Body of pancreas (tissue), 4 donors: ENCODE measurements at regions not wholly inside any gene's neighbourhood (a gene's known extent, or its start where the extent isn't known, plus 50 kb on each side); places are given as distances from the start of the nearest gene placed in this dataset.

Experiments
- POLR2A ChIP-seq, 3 donors: fragments of 450-650 bp; IDR thresholded peaks; one replicate each; pipeline ENCODE4 v1.6.1; 2016; ENCODE audit warnings: antibody characterized with exemption in 3 of 3, mild to moderate bottlenecking in 2 of 3
- TF ChIP-seq, protein P1 (sequence below), 7 experiments: fragments of 450-650 bp in 4 of 7; fragments of 200-600 bp in 3 of 7; sonication (generic) in 3 of 7; IDR thresholded peaks; one replicate each; pipeline ENCODE4 v1.5.1; 2016 to 2019; ENCODE audit warnings: antibody characterized with exemption in 7 of 7

DNA sequence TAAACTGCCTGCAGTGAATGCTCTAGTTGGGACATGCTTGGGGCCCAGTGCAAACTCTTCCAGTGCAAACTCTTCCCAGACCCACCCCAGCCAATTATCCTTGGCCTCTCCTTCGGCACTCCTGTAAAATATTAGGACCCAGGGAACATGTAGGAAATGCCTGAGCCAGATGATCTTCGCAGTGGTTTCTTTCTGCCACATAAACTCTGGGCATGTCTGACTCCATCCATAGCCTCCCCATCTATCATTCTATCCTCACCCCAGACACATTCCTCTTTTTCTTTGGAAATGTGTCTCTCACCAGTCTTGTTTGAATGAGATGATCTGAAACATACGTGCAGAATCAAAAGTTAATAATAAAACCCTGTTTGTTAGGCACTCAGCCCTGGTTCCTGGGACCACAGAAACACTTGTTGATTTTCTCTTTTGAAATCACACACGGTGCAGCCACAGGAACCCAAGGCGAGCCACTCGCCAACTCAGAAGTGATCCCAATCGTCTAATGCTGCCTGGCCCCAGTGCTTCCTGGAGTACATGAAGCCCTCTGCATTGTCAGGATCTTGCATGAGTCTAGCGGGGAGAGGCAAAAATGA, 108.9 kb upstream of the CST7 start:
- no peak for TF ChIP-seq POLR2A (IDR thresholded peaks at IDR 0.05)
- TF ChIP-seq, protein P1, sequence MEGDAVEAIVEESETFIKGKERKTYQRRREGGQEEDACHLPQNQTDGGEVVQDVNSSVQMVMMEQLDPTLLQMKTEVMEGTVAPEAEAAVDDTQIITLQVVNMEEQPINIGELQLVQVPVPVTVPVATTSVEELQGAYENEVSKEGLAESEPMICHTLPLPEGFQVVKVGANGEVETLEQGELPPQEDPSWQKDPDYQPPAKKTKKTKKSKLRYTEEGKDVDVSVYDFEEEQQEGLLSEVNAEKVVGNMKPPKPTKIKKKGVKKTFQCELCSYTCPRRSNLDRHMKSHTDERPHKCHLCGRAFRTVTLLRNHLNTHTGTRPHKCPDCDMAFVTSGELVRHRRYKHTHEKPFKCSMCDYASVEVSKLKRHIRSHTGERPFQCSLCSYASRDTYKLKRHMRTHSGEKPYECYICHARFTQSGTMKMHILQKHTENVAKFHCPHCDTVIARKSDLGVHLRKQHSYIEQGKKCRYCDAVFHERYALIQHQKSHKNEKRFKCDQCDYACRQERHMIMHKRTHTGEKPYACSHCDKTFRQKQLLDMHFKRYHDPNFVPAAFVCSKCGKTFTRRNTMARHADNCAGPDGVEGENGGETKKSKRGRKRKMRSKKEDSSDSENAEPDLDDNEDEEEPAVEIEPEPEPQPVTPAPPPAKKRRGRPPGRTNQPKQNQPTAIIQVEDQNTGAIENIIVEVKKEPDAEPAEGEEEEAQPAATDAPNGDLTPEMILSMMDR (IDR thresholded peaks at IDR 0.05), result no peak
